SK-N-SH (cell line): ENCODE measurements at regions not wholly inside any gene's neighbourhood (a gene's known extent, or its start where the extent isn't known, plus 50 kb on each side); places are given as distances from the start of the nearest gene placed in this dataset.

ENCODE experiments used
- CTCF ChIA-PET: fragments of 300-600, 350-600 bp; formaldehyde crosslinking; extraction: SDS; loops from one replicate; lab custom pipeline; 2021; lab: Yijun Ruan, JAX
- POLR2A ChIA-PET: fragments of 350-600 bp; sonication (Branson Sonifier 250); formaldehyde crosslinking; extraction: SDS; loops from one replicate; lab custom pipeline; 2020; ENCODE audit warnings: antibody characterized with exemption, inconsistent platforms; lab: Yijun Ruan, JAX
- DNase-seq: peaks from one replicate; pipeline ENCODE4 v3.0.0; 2012
- H2AFZ ChIP-seq: fragments of 200-600 bp; sonication (generic); 2 replicates; pipeline ENCODE4 v1.8.1; 2016; ENCODE audit warnings: antibody characterized with exemption, mild to moderate bottlenecking, low read depth
- H3F3A ChIP-seq: fragments of 200-600 bp; sonication (generic); replicated peaks from 2 replicates; pipeline ENCODE3; 2016; ENCODE audit warnings: antibody characterized with exemption, mild to moderate bottlenecking; ENCODE audit not compliant: insufficient read depth
- H3K27ac ChIP-seq, 2 experiments: fragments of 200-500 bp in 1 of 2; fragments of 200-600 bp in 1 of 2; sonication (Bioruptor generic) in 1 of 2; sonication (generic), shearing (Covaris generic) in 1 of 2; 2 replicates each; pipeline versions ENCODE4 v1.5.1 to v1.6.1; 2014 to 2016; ENCODE audit warnings: low read depth in 2 of 2, inconsistent platforms in 1 of 2, low read length in 1 of 2, mild to moderate bottlenecking in 1 of 2, mixed read lengths in 1 of 2
- H3K27me3 ChIP-seq: fragments of 200-600 bp; sonication (generic), shearing (Covaris generic); 2 replicates; pipeline ENCODE4 v1.6.1; 2016; ENCODE audit warnings: mixed run types; ENCODE audit not compliant: insufficient read depth
- H3K36me3 ChIP-seq, 2 experiments: fragments of 200-500 bp in 1 of 2; fragments of 200-600 bp in 1 of 2; sonication (Bioruptor generic) in 1 of 2; sonication (generic) in 1 of 2; replicated peaks in 1 of 2; 2 replicates each; pipeline versions ENCODE3 to v1.5.1; 2014 to 2016; ENCODE audit warnings: low read length in 1 of 2, mild to moderate bottlenecking in 1 of 2; ENCODE audit not compliant: insufficient read depth in 2 of 2, control insufficient read depth in 1 of 2
- H3K4me1 ChIP-seq, 2 experiments: fragments of 200-500 bp in 1 of 2; fragments of 200-600 bp in 1 of 2; sonication (Bioruptor generic) in 1 of 2; sonication (generic), shearing (Covaris generic) in 1 of 2; 2 replicates each; pipeline versions ENCODE4 v1.5.1 to v1.6.1; 2014 to 2016; ENCODE audit warnings: low read depth in 1 of 2, low read length in 1 of 2, mixed run types in 1 of 2; ENCODE audit not compliant: insufficient read depth in 2 of 2, control insufficient read depth in 1 of 2
- H3K4me2 ChIP-seq: fragments of 200-600 bp; sonication (generic), shearing (Covaris generic); 2 replicates; pipeline ENCODE4 v1.6.1; 2017; ENCODE audit warnings: mixed run types
- H3K4me3 ChIP-seq, 2 experiments: fragments of 200-500 bp in 1 of 2; fragments of 200-600 bp in 1 of 2; sonication (Bioruptor generic) in 1 of 2; sonication (generic), shearing (Covaris generic) in 1 of 2; 2 replicates each; pipeline versions ENCODE4 v1.5.1 to v1.8.1; 2014 to 2016; ENCODE audit warnings: low read depth in 2 of 2, inconsistent platforms in 1 of 2, low read length in 1 of 2, mild to moderate bottlenecking in 1 of 2, mixed read lengths in 1 of 2, moderate library complexity in 1 of 2
- H3K79me2 ChIP-seq: fragments of 200-600 bp; sonication (generic); 2 replicates; pipeline ENCODE4 v1.8.1; 2017; ENCODE audit warnings: mild to moderate bottlenecking; ENCODE audit not compliant: insufficient read depth
- H3K9ac ChIP-seq: fragments of 200-600 bp; sonication (generic); 2 replicates; pipeline ENCODE4 v1.6.1; 2017; ENCODE audit warnings: mixed run types
- H3K9me2 ChIP-seq: fragments of 200-600 bp; sonication (generic); 2 replicates; pipeline ENCODE4 v1.6.1; 2017; ENCODE audit warnings: mixed run types
- H3K9me3 ChIP-seq: fragments of 200-600 bp; sonication (generic); 2 replicates; pipeline ENCODE4 v1.6.1; 2017; ENCODE audit warnings: mixed run types, mild to moderate bottlenecking, moderate library complexity
- H4K20me1 ChIP-seq: fragments of 200-600 bp; sonication (generic); 2 replicates; pipeline ENCODE4 v1.6.1; 2017; ENCODE audit warnings: mild to moderate bottlenecking, mixed run types; ENCODE audit not compliant: insufficient read depth
- CHD2 ChIP-seq: fragments of 150-350 bp; IDR thresholded peaks from 2 replicates; pipeline ENCODE4 v1.6.1; 2018; ENCODE audit warnings: low read length; ENCODE audit not compliant: partially characterized antibody
- GATA2 ChIP-seq: sonication (generic); formaldehyde crosslinking; IDR thresholded peaks from 2 replicates; pipeline ENCODE4 v1.5.0; 2020; ENCODE audit warnings: mild to moderate bottlenecking, missing genetic modification reagents
- JUND ChIP-seq: IDR thresholded peaks from 2 replicates; pipeline ENCODE4 v1.4.0; 2012
- MXI1 ChIP-seq: IDR thresholded peaks from 2 replicates; pipeline ENCODE4 v1.6.1; 2012; ENCODE audit warnings: mild to moderate bottlenecking, low read depth, low read length, improper control_type of control experiment
- NFIC ChIP-seq: IDR thresholded peaks from 2 replicates; pipeline ENCODE4 v1.4.0; 2012; ENCODE audit warnings: borderline replicate concordance
- NRF1 ChIP-seq: IDR thresholded peaks from 2 replicates; pipeline ENCODE4 v1.6.1; 2012; ENCODE audit warnings: low read depth, mild to moderate bottlenecking, low read length
- POLR2AphosphoS5 ChIP-seq: IDR thresholded peaks from 2 replicates; pipeline ENCODE4 v1.6.1; 2012; ENCODE audit warnings: low read depth, low read length
- RCOR1 ChIP-seq: fragments of 150-350 bp; IDR thresholded peaks from 2 replicates; pipeline ENCODE4 v1.6.1; 2017; ENCODE audit warnings: antibody characterized with exemption, low read length
- WGBS: methylation state at CpG from one replicate; pipeline ENCODE4 v1.1.6; 2017; ENCODE audit warnings: low lambda C conversion rate; 5-methylcytosine and 5-hydroxymethylcytosine counted together
- small RNA-seq, 7 experiments: library from RNA; depleted of rRNA; stranded (forward); fragments of <200 nt; gene quantifications; one replicate each; pipeline ENCODE3, GENCODE V24; 2012
- TF ChIP-seq, protein P1 (sequence below): IDR thresholded peaks from 2 replicates; pipeline ENCODE4 v1.4.0; 2012; ENCODE audit warnings: low read depth, borderline replicate concordance

DNA sequence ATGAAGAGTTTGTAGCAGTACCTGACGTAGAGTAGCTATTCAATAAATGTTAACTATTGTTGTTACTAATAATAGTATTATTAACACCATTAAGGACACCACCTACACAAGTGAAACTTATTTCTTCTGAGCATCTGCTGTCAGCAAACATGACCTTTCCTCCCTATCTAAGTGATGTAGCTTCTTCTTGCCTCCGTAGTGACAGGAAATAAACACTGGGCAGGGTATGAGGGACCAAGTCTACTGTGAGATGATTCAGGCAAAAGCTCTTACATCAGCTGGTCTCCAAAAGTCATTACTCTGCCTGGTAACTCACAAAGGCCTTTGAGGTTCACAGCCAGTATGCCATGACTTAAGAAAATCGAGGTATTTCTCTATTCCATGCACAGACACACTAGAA, 750.5 kb downstream of the CPS1 start:
- Histone ChIP-seq H3K9me2 (no peaks in the 10 kb centered on the region), H3K27ac (no peak overlapping the region), H3K4me3 (no peak overlapping the region), H2AFZ (no peak overlapping the region), H3K27me3 (no peaks in the 10 kb centered on the region), H3K4me1 (no peaks in the 10 kb centered on the region; a peak in 1 of 4 replicates), H3K9me3 (no peaks in the 10 kb centered on the region), H3K4me2 (no peak overlapping the region), H3K9ac (no peak overlapping the region), H3F3A (no peaks in the 10 kb centered on the region), H4K20me1 (no peaks in the 10 kb centered on the region), H3K79me2 (no peaks in the 10 kb centered on the region), H3K36me3 (no peaks in the 10 kb centered on the region)
- POLR2A ChIA-PET: no interaction called here
- 32% methylated on average over 3 of the region's 3 CpGs for WGBS
- DNase-seq: no peak
- CTCF ChIA-PET: no interaction called here
- TF ChIP-seq NFIC (no peak), JUND (no peak), NRF1 (no peak), GATA2 (CRISPR knock-in tag) (no peak), RCOR1 (no peak), POLR2AphosphoS5 (no peak), CHD2 (no peak), MXI1 (no peak)
- TF ChIP-seq, protein P1, sequence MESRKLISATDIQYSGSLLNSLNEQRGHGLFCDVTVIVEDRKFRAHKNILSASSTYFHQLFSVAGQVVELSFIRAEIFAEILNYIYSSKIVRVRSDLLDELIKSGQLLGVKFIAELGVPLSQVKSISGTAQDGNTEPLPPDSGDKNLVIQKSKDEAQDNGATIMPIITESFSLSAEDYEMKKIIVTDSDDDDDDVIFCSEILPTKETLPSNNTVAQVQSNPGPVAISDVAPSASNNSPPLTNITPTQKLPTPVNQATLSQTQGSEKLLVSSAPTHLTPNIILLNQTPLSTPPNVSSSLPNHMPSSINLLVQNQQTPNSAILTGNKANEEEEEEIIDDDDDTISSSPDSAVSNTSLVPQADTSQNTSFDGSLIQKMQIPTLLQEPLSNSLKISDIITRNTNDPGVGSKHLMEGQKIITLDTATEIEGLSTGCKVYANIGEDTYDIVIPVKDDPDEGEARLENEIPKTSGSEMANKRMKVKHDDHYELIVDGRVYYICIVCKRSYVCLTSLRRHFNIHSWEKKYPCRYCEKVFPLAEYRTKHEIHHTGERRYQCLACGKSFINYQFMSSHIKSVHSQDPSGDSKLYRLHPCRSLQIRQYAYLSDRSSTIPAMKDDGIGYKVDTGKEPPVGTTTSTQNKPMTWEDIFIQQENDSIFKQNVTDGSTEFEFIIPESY: no peak

Small RNA genes in the stretch of these regions (small RNA-seq; reads per million reads assigned to genes)
- gene AC013404.1: 0 reads per million in 7 experiments
